SK-N-SH treated with all-trans-retinoic acid at 6 μM for 48 hours (cell line): ENCODE measurements at regions not wholly inside any gene's neighbourhood (a gene's known extent, or its start where the extent isn't known, plus 50 kb on each side); places are given as distances from the start of the nearest gene placed in this dataset.

ENCODE experiments used
- BACH2 ChIP-seq: fragments of 250-450 bp; sonication (Bioruptor Pico); IDR thresholded peaks from 2 replicates; pipeline ENCODE4 v1.9.0; 2021; ENCODE audit warnings: mild to moderate bottlenecking, borderline replicate concordance
- CSDC2 ChIP-seq: fragments of 250-450 bp; sonication (Bioruptor Pico); IDR thresholded peaks from 2 replicates; pipeline ENCODE4 v1.5.0; 2020; ENCODE audit warnings: mild to moderate bottlenecking, moderate library complexity
- ESRRG ChIP-seq: fragments of 250-450 bp; sonication (Bioruptor Pico); IDR thresholded peaks from 2 replicates; pipeline ENCODE4 v1.6.1; 2021; ENCODE audit warnings: mild to moderate bottlenecking
- GLIS3 ChIP-seq: fragments of 250-450 bp; sonication (Bioruptor Pico); IDR thresholded peaks from 2 replicates; pipeline ENCODE4 v1.5.0; 2020; ENCODE audit warnings: mild to moderate bottlenecking, moderate library complexity
- ISL1 ChIP-seq: fragments of 250-450 bp; sonication (Bioruptor Pico); IDR thresholded peaks from 2 replicates; pipeline ENCODE4 v2.1.2; 2022; ENCODE audit warnings: mild to moderate bottlenecking, moderate library complexity
- OSR1 ChIP-seq: fragments of 250-450 bp; sonication (Bioruptor Pico); IDR thresholded peaks from 2 replicates; pipeline ENCODE4 v1.8.0; 2022; ENCODE audit warnings: moderate library complexity, mild to moderate bottlenecking, inconsistent platforms
- RARB ChIP-seq: fragments of 250-450 bp; sonication (Bioruptor Pico); IDR thresholded peaks from 2 replicates; pipeline ENCODE4 v1.8.0; 2021; ENCODE audit warnings: mild to moderate bottlenecking, moderate library complexity
- SNAI2 ChIP-seq: fragments of 250-450 bp; sonication (Bioruptor Pico); IDR thresholded peaks from 2 replicates; pipeline ENCODE4 v1.5.0; 2020; ENCODE audit warnings: mild to moderate bottlenecking, moderate library complexity
- TOX ChIP-seq: fragments of 250-450 bp; sonication (Bioruptor Pico); IDR thresholded peaks from 2 replicates; pipeline ENCODE4 v1.8.0; 2021; ENCODE audit warnings: mild to moderate bottlenecking, moderate library complexity, borderline replicate concordance
- ZFP3 ChIP-seq: fragments of 250-450 bp; sonication (Bioruptor Pico); IDR thresholded peaks from 2 replicates; pipeline ENCODE4 v1.5.0; 2020; ENCODE audit warnings: mild to moderate bottlenecking, moderate library complexity
- ZFP30 ChIP-seq: fragments of 450-650 bp; formaldehyde crosslinking; IDR thresholded peaks from 2 replicates; pipeline ENCODE4 v1.5.0; 2022; ENCODE audit warnings: mild to moderate bottlenecking, moderate library complexity
- TF ChIP-seq, protein P1 (sequence below): fragments of 250-450 bp; sonication (Bioruptor Pico); IDR thresholded peaks from 2 replicates; pipeline ENCODE4 v1.8.0; 2020; ENCODE audit warnings: mild to moderate bottlenecking, moderate library complexity, borderline replicate concordance
- TF ChIP-seq, protein P2 (sequence below): fragments of 250-450 bp; sonication (Bioruptor Pico); IDR thresholded peaks from 2 replicates; pipeline ENCODE4 v1.5.0; 2020; ENCODE audit warnings: mild to moderate bottlenecking, moderate library complexity
- TF ChIP-seq, protein P3 (sequence below): fragments of 250-450 bp; sonication (Bioruptor Pico); IDR thresholded peaks from 2 replicates; pipeline ENCODE4 v1.5.1; 2020; ENCODE audit warnings: low read depth, mild to moderate bottlenecking, moderate library complexity

DNA sequence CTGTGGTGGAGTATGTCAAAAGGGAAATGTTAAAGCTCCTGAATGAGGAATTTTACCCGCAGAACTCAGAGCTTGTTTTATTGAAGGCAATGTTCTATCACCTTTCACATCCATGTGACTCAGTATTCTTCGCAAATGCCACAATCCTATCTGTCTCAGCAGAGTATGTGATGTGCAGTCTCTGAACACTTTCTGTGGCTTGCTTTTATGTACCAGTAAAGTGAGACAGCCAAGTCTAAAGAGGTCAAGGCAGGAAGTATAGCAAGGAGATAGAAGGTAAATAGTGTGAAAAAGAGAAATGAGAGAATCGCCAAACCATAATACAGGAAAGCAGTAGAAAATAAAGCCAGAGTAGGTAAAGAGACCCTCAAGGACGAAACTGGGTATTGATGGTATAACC lies 515.8 kb downstream of the RAB28 start:
- TF ChIP-seq, protein P1, sequence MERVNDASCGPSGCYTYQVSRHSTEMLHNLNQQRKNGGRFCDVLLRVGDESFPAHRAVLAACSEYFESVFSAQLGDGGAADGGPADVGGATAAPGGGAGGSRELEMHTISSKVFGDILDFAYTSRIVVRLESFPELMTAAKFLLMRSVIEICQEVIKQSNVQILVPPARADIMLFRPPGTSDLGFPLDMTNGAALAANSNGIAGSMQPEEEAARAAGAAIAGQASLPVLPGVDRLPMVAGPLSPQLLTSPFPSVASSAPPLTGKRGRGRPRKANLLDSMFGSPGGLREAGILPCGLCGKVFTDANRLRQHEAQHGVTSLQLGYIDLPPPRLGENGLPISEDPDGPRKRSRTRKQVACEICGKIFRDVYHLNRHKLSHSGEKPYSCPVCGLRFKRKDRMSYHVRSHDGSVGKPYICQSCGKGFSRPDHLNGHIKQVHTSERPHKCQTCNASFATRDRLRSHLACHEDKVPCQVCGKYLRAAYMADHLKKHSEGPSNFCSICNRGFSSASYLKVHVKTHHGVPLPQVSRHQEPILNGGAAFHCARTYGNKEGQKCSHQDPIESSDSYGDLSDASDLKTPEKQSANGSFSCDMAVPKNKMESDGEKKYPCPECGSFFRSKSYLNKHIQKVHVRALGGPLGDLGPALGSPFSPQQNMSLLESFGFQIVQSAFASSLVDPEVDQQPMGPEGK (CRISPR knock-in tag): no peak
- TF ChIP-seq, protein P2, sequence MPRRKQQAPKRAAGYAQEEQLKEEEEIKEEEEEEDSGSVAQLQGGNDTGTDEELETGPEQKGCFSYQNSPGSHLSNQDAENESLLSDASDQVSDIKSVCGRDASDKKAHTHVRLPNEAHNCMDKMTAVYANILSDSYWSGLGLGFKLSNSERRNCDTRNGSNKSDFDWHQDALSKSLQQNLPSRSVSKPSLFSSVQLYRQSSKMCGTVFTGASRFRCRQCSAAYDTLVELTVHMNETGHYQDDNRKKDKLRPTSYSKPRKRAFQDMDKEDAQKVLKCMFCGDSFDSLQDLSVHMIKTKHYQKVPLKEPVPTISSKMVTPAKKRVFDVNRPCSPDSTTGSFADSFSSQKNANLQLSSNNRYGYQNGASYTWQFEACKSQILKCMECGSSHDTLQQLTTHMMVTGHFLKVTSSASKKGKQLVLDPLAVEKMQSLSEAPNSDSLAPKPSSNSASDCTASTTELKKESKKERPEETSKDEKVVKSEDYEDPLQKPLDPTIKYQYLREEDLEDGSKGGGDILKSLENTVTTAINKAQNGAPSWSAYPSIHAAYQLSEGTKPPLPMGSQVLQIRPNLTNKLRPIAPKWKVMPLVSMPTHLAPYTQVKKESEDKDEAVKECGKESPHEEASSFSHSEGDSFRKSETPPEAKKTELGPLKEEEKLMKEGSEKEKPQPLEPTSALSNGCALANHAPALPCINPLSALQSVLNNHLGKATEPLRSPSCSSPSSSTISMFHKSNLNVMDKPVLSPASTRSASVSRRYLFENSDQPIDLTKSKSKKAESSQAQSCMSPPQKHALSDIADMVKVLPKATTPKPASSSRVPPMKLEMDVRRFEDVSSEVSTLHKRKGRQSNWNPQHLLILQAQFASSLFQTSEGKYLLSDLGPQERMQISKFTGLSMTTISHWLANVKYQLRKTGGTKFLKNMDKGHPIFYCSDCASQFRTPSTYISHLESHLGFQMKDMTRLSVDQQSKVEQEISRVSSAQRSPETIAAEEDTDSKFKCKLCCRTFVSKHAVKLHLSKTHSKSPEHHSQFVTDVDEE: no peak
- TF ChIP-seq SNAI2 (no peak), ZFP3 (CRISPR knock-in tag) (no peak), GLIS3 (CRISPR knock-in tag) (no peak), BACH2 (no peak), ESRRG (CRISPR knock-in tag) (no peak), RARB (no peak), TOX (CRISPR knock-in tag) (no peak), ZFP30 (CRISPR knock-in tag) (no peak), ISL1 (CRISPR knock-in tag) (no peak), OSR1 (CRISPR knock-in tag) (no peak), CSDC2 (no peak)
- TF ChIP-seq, protein P3, sequence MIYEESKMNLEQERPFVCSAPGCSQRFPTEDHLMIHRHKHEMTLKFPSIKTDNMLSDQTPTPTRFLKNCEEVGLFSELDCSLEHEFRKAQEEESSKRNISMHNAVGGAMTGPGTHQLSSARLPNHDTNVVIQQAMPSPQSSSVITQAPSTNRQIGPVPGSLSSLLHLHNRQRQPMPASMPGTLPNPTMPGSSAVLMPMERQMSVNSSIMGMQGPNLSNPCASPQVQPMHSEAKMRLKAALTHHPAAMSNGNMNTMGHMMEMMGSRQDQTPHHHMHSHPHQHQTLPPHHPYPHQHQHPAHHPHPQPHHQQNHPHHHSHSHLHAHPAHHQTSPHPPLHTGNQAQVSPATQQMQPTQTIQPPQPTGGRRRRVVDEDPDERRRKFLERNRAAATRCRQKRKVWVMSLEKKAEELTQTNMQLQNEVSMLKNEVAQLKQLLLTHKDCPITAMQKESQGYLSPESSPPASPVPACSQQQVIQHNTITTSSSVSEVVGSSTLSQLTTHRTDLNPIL (CRISPR knock-in tag): no peak
